NCI-H526 treated with DMSO at 0.1 percent for 48 hours (cell line): ENCODE measurements at regions not wholly inside any gene's neighbourhood (a gene's known extent, or its start where the extent isn't known, plus 50 kb on each side); places are given as distances from the start of the nearest gene placed in this dataset.
"Not testable (repeated sequence)": the region's sequence is repeated elsewhere in the genome, so short reads cannot be mapped to it uniquely, and the experiment has no call there.

Source experiments
- DNase-seq: peaks from one replicate; lab custom pipeline; 2025; lab: John Stamatoyannopoulos, UW

GRCh38 chr20:29296256-29297230 is 1960.9 kb upstream of the DEFB115 start:
- DNase-seq, result no peak

GRCh38 chr20:29297411-29298270 is 1959.8 kb upstream of the DEFB115 start:
- DNase-seq, result no peak

- no peak for DNase-seq
Observed at GRCh38 chr20:29298271-29298590, 1959.2 kb upstream of the DEFB115 start.

DNA sequence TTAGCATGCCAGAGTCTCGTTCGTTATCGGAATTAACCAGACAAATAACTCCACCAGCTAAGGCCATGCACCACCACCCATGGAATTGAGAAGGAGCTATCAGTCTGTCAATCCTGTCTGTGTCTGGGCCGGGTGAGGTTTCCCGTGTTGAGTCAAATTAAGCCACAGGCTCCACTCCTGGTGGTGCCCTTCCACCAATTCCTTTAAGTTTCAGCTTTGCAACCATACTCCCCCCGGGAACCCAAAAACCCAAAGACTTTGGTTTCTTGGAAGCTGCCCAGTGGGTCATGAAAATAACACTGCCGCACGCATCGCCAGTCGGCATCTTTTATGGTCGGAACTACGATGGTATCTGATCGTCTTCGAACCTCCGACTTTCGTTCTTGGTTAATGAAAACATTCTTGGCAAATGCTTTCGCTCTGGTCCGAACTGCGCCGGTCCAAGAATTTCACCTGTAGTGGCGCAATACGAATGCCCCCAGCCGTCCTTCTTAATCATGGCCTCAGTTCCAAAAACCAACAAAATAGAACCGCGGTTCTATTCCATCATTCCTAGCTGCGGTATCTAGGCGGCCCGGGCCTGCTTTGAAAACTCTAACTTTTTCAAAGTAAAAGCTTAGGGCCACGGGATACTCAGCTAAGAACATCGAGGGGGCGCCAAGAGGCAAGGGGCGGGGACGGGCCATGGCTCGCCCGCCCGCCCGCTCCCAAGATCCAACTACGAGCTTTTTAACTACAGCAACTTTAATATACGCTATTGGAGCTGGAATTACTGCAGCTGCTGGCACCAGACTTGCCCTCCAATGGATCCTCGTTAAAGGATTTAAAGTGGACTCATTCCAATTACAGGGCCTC is 1958.5 kb upstream of the DEFB115 start:
- DNase-seq, result no peak

GRCh38 chr20:29299811-29300578 is 1957.5 kb upstream of the DEFB115 start:
- no peak for DNase-seq

DNA sequence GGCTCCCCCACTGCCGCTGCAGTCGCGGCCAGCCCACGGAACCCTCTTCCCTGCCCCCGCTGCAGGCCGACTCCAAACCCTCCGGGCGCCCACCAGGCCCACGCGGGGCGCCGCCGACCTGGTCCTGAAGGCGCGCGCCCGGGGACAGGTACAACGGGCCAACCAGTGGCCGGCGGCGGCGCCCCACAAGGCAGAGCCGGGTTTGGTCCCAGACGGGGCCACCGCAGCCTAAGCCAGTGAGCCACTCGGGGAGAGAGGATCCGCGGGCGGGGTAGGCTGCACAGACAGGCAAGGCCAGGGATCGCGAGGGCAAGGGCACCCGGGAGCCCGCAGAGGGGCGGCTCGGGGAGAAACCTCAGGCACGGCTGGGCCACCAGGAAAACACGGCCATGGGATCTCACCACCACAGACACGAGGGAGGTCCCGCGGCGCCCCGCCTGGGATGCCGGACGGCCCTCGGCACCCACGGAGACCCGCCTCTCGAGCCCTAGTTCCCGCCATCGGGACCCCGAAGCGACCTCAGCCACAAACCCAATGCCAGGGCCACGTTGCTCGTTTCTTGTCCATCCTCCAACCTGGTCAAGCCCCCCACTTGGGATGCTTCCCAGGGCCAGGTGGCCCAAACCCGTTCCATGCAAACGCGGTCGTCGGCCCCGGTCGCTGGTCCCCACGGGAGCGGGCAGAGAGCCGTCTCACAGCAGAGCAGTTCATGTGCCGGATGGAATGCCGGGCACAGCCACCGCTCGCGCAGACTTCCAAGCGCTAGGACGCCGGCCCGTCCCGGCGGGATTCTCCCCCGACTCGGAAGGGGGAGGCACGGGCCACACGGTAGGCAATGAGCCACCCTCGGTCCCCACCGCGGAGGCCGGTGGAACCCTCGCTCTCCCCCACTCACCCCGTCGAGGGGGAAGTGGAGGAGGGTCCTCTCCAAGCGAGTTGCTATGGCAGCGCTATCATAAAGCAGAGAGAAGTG is 1956.6 kb upstream of the DEFB115 start:
- DNase-seq, result no peak

- no peak for DNase-seq
Observed at GRCh38 chr20:29301624-29302259, 1955.7 kb upstream of the DEFB115 start.

- no peak for DNase-seq
Observed at GRCh38 chr20:29302979-29303644, 1954.4 kb upstream of the DEFB115 start.

DNA sequence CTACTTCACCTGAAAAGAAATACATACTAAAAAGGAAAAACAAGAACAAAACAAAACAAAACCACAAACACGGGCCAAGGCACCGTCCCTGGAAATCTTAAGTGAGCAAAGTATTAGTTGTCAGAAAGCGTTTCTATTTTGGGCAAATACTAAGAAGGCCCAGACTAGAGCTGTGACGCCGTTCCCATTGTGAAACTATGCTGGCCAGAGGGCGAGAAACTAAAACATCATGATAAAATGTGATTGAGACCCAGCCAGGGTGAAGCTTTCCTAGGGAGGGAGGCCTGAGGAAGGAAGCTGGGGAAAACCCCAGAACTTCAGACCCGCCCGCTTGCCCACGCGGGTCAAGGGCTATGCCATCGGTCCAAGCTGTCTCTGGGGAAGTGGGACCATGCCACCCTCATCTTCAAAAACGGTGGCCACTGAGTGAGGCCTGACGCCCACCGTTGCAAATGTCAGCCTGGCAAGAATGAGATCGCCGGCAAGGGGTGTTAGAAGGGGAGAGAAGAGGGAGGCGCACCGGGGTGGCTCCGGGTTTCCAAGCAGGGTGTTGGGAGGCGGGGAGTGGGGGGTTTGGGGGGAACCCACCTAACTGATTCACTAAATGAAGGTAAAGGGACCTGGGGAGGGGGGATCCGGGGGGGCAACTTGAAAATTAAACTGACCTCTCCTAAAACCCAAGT is 1950.9 kb upstream of the DEFB115 start:
- DNase-seq, result no peak

GRCh38 chr20:29307484-29307883 is 1950.0 kb upstream of the DEFB115 start:
- DNase-seq, result not testable (repeated sequence)

DNA sequence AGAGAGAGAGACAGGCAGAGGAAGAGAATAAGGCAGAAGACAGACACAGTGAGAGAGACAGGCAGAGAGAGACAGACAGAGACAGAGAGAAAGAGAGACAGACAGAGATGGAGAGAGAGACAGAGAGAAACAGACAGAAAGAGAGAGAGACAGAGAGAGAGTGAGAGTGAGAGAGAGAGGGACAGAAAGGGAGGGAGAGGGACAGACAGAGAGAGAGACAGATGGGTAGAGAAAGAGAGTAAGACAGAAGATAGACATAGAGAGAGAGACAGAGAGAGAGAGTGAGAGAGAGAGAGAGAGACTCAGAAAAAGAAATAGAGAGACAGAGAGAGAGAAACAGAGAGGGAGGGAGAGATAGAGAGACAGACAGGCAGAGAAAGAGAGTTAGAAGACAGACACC is 1948.5 kb upstream of the DEFB115 start:
- not testable (repeated sequence) for DNase-seq

GRCh38 chr20:29309481-29309880 is 1948.0 kb upstream of the DEFB115 start:
- DNase-seq, result not testable (repeated sequence)

GRCh38 chr20:29311046-29311445 is 1946.4 kb upstream of the DEFB115 start:
- not testable (repeated sequence) for DNase-seq

DNA sequence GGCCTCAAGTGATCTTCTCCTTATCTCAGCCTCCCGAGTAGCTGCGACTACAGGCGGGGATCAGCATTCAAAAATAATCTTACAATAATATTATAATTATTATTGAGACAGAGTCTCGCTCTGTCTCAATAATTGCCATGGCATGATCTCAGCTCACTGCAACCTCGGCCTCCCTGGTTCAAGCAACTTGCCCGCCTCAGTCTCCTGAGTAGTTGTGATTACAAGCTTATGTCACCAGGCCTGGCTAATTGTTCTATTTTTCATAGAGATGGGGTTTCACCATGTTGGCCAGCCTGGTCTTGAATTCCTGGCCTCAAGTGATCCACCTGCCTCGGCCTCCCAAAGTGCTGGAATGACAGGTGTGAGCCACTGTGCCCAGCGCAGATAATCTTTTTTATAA is 1944.8 kb upstream of the DEFB115 start:
- DNase-seq, result not testable (repeated sequence)

GRCh38 chr20:29313481-29313880 is 1944.0 kb upstream of the DEFB115 start:
- no peak for DNase-seq

DNA sequence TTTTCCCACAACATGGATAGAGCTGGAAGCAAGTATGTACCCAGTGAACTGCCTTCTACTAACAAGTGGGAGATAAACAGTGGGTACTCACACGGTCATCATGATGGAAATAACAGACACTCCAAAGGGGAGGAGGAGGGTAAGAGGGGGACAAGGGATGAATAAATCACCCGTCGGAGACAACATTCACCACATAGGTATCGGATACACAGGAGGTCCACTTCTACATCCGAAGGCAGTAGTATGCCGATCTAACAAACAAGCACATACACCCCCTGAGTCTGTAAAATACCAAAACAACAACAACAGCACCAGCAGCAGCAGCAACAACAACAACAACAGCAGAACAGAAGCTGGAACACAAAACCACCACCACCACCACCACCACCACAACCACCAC is 1943.2 kb upstream of the DEFB115 start:
- DNase-seq, result no peak

GRCh38 chr20:29318871-29319461 is 1938.5 kb upstream of the DEFB115 start:
- no peak for DNase-seq

DNA sequence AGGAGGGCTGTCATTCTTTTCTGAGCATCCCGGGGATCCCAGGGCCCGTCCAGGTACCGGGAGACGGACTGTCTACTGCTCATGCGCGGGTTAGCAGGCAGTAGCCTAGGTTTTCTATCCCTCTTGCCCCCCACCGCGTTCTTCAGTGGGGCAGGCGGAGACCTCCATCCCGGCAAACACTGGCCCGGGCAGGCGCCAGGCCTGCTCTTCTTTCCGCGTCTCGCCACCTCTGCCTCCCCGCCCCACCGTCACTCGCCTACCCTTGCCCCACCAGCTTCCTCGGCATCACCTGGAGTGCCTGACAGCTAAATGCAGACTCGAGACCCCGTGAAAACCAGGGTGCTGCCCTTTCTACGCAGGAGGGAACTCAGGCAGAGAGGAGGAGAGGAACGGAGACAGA is 1937.7 kb upstream of the DEFB115 start:
- no peak for DNase-seq
